Smooth muscle cell (in vitro differentiated cells): ENCODE measurements at regions not wholly inside any gene's neighbourhood (a gene's known extent, or its start where the extent isn't known, plus 50 kb on each side); places are given as distances from the start of the nearest gene placed in this dataset.

Experiments used
- DNase-seq: peaks from one replicate; lab custom pipeline; 2025; ENCODE audit not compliant: unreplicated experiment; lab: John Stamatoyannopoulos, UW
- H2AFZ ChIP-seq: fragments of 200-600 bp; sonication (generic); 2 replicates; pipeline ENCODE4 v1.6.0; 2016; ENCODE audit warnings: antibody characterized with exemption, low read depth, mild to moderate bottlenecking
- H3F3A ChIP-seq: fragments of 200-600 bp; sonication (generic); 2 replicates; pipeline ENCODE4 v1.6.0; 2017; ENCODE audit warnings: antibody characterized with exemption, low read depth
- H3K27ac ChIP-seq: fragments of 200-600 bp; sonication (generic); 2 replicates; pipeline ENCODE4 v1.5.1; 2016; ENCODE audit warnings: low read depth, mild to moderate bottlenecking
- H3K27me3 ChIP-seq: fragments of 200-600 bp; sonication (generic); 2 replicates; pipeline ENCODE4 v1.6.1; 2016; ENCODE audit warnings: low read depth, mild to moderate bottlenecking
- H3K36me3 ChIP-seq: fragments of 200-600 bp; sonication (generic); 2 replicates; pipeline ENCODE4 v1.5.1; 2016; ENCODE audit warnings: low read depth
- H3K4me1 ChIP-seq: fragments of 200-600 bp; sonication (generic); 2 replicates; pipeline ENCODE4 v1.5.1; 2016; ENCODE audit warnings: low read depth
- H3K4me2 ChIP-seq: fragments of 200-600 bp; sonication (generic); 2 replicates; pipeline ENCODE4 v1.6.0; 2016; ENCODE audit warnings: mild to moderate bottlenecking
- H3K4me3 ChIP-seq: fragments of 200-600 bp; sonication (generic); 2 replicates; pipeline ENCODE4 v1.5.1; 2016; ENCODE audit warnings: mild to moderate bottlenecking
- H3K79me2 ChIP-seq: fragments of 200-600 bp; sonication (generic); 2 replicates; pipeline ENCODE4 v1.6.0; 2016; ENCODE audit warnings: low read depth, mild to moderate bottlenecking
- H3K9ac ChIP-seq: fragments of 200-600 bp; sonication (generic); 2 replicates; pipeline ENCODE4 v1.6.0; 2016; ENCODE audit warnings: low read depth
- H3K9me3 ChIP-seq: fragments of 200-600 bp; sonication (generic); replicated peaks from 2 replicates; pipeline ENCODE4 v1.5.1; 2016; ENCODE audit warnings: low read depth
- H4K20me1 ChIP-seq: fragments of 200-600 bp; sonication (generic); 2 replicates; pipeline ENCODE4 v1.6.0; 2016; ENCODE audit warnings: low read depth
- CTCF ChIP-seq: fragments of 200-600 bp; sonication (generic); IDR thresholded peaks from 2 replicates; pipeline ENCODE4 v1.5.1; 2017; ENCODE audit warnings: borderline replicate concordance, mild to moderate bottlenecking, antibody characterized with exemption; ENCODE audit not compliant: insufficient read depth, poor library complexity, severe bottlenecking
- WGBS: methylation state at CpG from one replicate; pipeline ENCODE4 v1.1.7; 2016; ENCODE audit warnings: low lambda C conversion rate; 5-methylcytosine and 5-hydroxymethylcytosine counted together

GRCh38 chr3:3545360-3545759 lies 253.9 kb upstream of the LRRN1 start:
- WGBS: 84% methylated on average over 2 of the region's 2 CpGs
- no peaks in the 10 kb centered on the region for H3F3A ChIP-seq
- no peak for TF ChIP-seq CTCF
- no peak overlapping the region for H3K4me3 ChIP-seq
- no peaks in the 10 kb centered on the region for H3K9me3 ChIP-seq
- H3K27ac ChIP-seq: no peak overlapping the region
- no peak overlapping the region for H2AFZ ChIP-seq
- H3K79me2 ChIP-seq: no peaks in the 10 kb centered on the region
- no peak for DNase-seq
- H3K4me1 ChIP-seq: no peaks in the 10 kb centered on the region
- no peaks in the 10 kb centered on the region for H3K36me3 ChIP-seq
- H3K4me2 ChIP-seq: no peak overlapping the region
- no peaks in the 10 kb centered on the region for H4K20me1 ChIP-seq
- H3K27me3 ChIP-seq: no peaks in the 10 kb centered on the region
- H3K9ac ChIP-seq: no peak overlapping the region

DNA sequence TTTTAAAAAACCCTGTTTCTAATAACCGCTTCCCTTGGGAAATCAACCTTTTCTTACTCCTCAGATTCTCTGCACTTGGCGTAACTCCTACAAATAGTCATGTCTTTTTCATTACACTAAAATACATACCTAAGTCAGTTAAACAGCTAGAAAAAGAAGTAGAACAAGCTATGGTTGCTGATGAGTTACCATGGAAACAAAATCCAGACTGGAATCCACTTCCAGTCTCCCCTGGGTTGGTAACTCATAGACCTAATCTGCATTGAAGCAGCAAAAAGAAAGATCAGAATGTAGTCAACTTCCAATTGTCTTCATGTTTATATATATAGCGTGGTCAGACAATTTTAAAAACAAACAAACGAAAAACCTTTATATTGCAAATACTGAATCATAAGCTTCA lies 260.8 kb upstream of the LRRN1 start:
- 94% methylated on average over 4 of the region's 4 CpGs for WGBS
- no peak for DNase-seq
- no peaks in the 10 kb centered on the region for H3F3A ChIP-seq
- H3K27ac ChIP-seq: no peak overlapping the region
- H2AFZ ChIP-seq: no peak overlapping the region
- no peak overlapping the region for H3K9ac ChIP-seq
- H3K9me3 ChIP-seq: no peaks in the 10 kb centered on the region
- no peaks in the 10 kb centered on the region for H3K4me1 ChIP-seq
- no peak for TF ChIP-seq CTCF
- no peaks in the 10 kb centered on the region for H3K36me3 ChIP-seq
- no peaks in the 10 kb centered on the region for H4K20me1 ChIP-seq
- H3K27me3 ChIP-seq: no peaks in the 10 kb centered on the region
- no peak overlapping the region for H3K4me3 ChIP-seq
- H3K79me2 ChIP-seq: no peaks in the 10 kb centered on the region
- H3K4me2 ChIP-seq: no peak overlapping the region

DNA sequence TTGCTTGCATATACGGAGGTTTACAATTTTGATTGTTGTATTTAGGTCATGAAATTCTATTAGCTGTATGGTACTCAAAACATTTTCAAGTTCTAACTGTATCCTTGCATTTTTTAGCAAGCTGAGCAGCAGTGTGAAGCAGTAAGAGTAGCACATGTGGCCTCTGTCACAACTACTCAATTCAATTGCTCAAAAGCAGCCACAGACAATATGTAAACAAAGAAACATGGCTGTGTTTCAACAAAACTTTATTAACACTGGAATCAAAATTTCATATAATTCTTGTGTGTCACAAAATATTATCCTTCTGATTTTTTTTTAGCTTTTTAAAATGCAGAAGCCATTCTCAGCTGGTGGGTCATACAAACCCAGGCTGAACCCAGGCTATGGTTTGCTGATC lies 266.7 kb upstream of the LRRN1 start:
- no peaks in the 10 kb centered on the region for H4K20me1 ChIP-seq
- 65% methylated on average over 1 of the region's 1 CpG for WGBS
- no peak overlapping the region for H3K9ac ChIP-seq
- no peak overlapping the region for H2AFZ ChIP-seq
- H3K9me3 ChIP-seq: no peaks in the 10 kb centered on the region
- H3K79me2 ChIP-seq: no peaks in the 10 kb centered on the region
- no peaks in the 10 kb centered on the region for H3F3A ChIP-seq
- no peak overlapping the region for H3K4me3 ChIP-seq
- DNase-seq: no peak
- TF ChIP-seq CTCF: no peak
- no peak overlapping the region for H3K27ac ChIP-seq
- no peak overlapping the region for H3K4me2 ChIP-seq
- H3K27me3 ChIP-seq: no peaks in the 10 kb centered on the region
- H3K36me3 ChIP-seq: no peaks in the 10 kb centered on the region
- H3K4me1 ChIP-seq: no peaks in the 10 kb centered on the region

GRCh38 chr3:3531476-3531875 lies 267.8 kb upstream of the LRRN1 start:
- no peak for TF ChIP-seq CTCF
- DNase-seq: no peak
- Histone ChIP-seq H3K4me1 (no peaks in the 10 kb centered on the region), H4K20me1 (no peaks in the 10 kb centered on the region), H3K4me2 (no peak overlapping the region), H3K36me3 (no peaks in the 10 kb centered on the region), H3K27ac (no peak overlapping the region), H3K9ac (no peak overlapping the region), H2AFZ (no peak overlapping the region), H3K79me2 (no peaks in the 10 kb centered on the region), H3K4me3 (no peak overlapping the region), H3K27me3 (no peaks in the 10 kb centered on the region), H3F3A (no peaks in the 10 kb centered on the region), H3K9me3 (no peaks in the 10 kb centered on the region)
- 79% methylated on average over 4 of the region's 4 CpGs for WGBS
